GM12891 (cell line): ENCODE measurements at regions not wholly inside any gene's neighbourhood (a gene's known extent, or its start where the extent isn't known, plus 50 kb on each side); places are given as distances from the start of the nearest gene placed in this dataset.

Source experiments
- PAX5 ChIP-seq: IDR thresholded peaks from 2 replicates; pipeline ENCODE4 v1.6.1; 2011; ENCODE audit warnings: low read length, moderate library complexity, mild to moderate bottlenecking; ENCODE audit not compliant: insufficient read depth, severe bottlenecking
- POLR2A ChIP-seq: IDR thresholded peaks from 2 replicates; pipeline ENCODE4 v1.6.1; 2011; ENCODE audit warnings: low read depth, low read length, control low read depth
- POLR2AphosphoS5 ChIP-seq: IDR thresholded peaks from 2 replicates; pipeline ENCODE4 v1.6.1; 2011; ENCODE audit warnings: low read depth, low read length, control low read depth
- POU2F2 ChIP-seq: IDR thresholded peaks from 2 replicates; pipeline ENCODE4 v1.6.1; 2011; ENCODE audit warnings: low read depth, mild to moderate bottlenecking, control low read depth, low read length, moderate library complexity
- SPI1 ChIP-seq: IDR thresholded peaks from 2 replicates; pipeline ENCODE4 v1.6.1; 2011; ENCODE audit warnings: low read depth, low read length, control low read depth
- TAF1 ChIP-seq: IDR thresholded peaks from 2 replicates; pipeline ENCODE4 v1.6.1; 2011; ENCODE audit warnings: low read depth, low read length, control low read depth

DNA sequence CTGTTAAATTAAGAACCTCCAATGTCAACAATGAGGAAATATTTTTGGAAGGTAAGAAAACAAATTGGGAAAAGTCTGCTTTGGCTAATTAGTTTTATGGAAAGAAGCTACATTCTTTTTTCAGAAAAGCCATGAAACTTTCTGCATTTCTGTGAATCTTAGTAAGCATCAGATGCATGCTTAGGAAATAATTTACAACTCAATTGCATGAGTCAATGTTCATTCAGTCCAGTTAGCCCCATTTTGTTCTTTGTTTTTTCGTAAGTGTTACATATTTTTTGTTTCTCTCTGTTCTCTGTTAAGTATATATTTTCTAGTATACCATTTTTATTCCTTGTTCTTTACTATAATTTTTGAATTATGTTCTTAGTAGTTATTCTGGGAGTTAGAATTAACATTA lies 195.2 kb upstream of the KIF2B start:
- no peak for TF ChIP-seq POLR2AphosphoS5
- TF ChIP-seq POLR2A: no peak
- no peak for TF ChIP-seq TAF1
- no peak for TF ChIP-seq POU2F2
- no peak for TF ChIP-seq SPI1
- TF ChIP-seq PAX5: no peak
